GM12891 (cell line): ENCODE measurements at regions not wholly inside any gene's neighbourhood (a gene's known extent, or its start where the extent isn't known, plus 50 kb on each side); places are given as distances from the start of the nearest gene placed in this dataset.

ENCODE experiments used
- DNase-seq: peaks from one replicate; pipeline ENCODE4 v3.0.0; 2011; ENCODE audit warnings: low spot score; ENCODE audit not compliant: insufficient read length
- FAIRE-seq: peaks from 2 replicates; lab custom pipeline; 2011; peaks lifted over from hg19 to GRCh38; lab: Jason Lieb, UNC
- PAX5 ChIP-seq: IDR thresholded peaks from 2 replicates; pipeline ENCODE4 v1.6.1; 2011; ENCODE audit warnings: low read length, moderate library complexity, mild to moderate bottlenecking; ENCODE audit not compliant: insufficient read depth, severe bottlenecking
- POLR2A ChIP-seq: IDR thresholded peaks from 2 replicates; pipeline ENCODE4 v1.6.1; 2011; ENCODE audit warnings: low read depth, low read length, control low read depth
- POLR2AphosphoS5 ChIP-seq: IDR thresholded peaks from 2 replicates; pipeline ENCODE4 v1.6.1; 2011; ENCODE audit warnings: low read depth, low read length, control low read depth
- POU2F2 ChIP-seq: IDR thresholded peaks from 2 replicates; pipeline ENCODE4 v1.6.1; 2011; ENCODE audit warnings: low read depth, mild to moderate bottlenecking, control low read depth, low read length, moderate library complexity
- SPI1 ChIP-seq: IDR thresholded peaks from 2 replicates; pipeline ENCODE4 v1.6.1; 2011; ENCODE audit warnings: low read depth, low read length, control low read depth
- TAF1 ChIP-seq: IDR thresholded peaks from 2 replicates; pipeline ENCODE4 v1.6.1; 2011; ENCODE audit warnings: low read depth, low read length, control low read depth

DNA sequence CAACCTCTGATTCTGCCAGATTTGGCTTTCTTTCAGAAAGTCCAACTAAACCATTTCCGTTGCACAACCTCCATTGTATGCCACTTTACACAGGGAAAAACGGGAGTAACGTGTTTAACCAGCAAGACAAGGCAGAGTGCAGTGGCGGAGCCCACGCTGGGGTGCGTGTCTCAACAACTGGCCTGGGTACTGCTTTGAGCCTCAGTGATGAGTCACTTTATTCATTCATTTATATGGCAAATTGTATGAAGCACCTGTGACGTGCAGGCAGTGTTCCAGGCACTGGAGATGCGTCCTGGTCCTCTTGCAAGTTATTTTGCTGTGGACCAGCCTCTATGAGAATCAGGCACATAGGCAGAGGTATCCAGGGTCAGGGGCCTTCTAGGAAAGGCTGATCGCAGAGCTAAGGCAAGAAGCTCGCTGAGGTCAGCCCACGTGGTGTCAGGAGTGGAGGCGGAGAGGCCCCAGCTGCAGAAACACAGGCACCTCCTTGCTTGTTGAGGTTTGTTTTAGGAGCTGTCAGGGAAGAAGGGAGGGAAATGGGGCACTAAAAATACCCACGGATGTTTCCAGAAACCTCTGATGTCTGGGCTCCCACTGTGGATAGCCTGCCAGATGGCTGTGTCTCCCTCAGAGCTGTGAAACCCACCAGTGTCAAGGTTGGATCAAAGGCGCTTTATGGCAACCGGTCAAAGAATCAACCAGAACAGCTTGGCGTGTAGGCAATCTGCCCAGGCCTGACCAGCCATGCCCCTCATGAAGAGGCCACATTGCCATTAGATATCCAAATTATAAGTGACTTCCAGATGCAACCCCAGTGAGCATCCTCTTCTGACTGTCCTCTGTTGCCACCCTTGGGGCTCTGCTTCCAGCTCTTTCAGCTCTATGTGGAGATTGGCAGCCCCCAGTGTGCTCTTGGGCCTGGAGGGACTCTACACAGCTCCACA, 157.2 kb downstream of the CD83 start:
- TF ChIP-seq POLR2A: no peak
- TF ChIP-seq POU2F2: no peak
- no peak for TF ChIP-seq SPI1
- TF ChIP-seq POLR2AphosphoS5: no peak
- DNase-seq: no peak
- no peak for FAIRE-seq

DNA sequence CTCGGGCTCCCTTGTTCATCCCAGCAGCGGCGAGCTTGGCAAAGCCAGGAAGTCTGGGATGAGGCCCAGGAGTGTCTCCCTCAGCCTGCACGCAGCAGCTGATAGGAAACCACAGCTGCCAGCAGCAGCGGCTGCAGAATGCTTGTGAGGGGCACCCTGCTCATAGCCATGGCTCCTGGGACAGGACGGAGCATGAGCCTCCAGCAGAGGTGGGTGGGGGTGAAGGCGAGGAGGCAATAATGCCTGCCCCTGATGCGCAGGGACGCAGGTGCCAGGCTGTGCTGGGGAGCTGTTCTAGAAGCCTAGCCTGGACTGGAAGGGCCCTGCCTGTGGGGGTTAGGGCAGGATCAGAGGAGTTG, 157.9 kb downstream of the CD83 start:
- no peak for DNase-seq
- TF ChIP-seq PAX5 (no peak), POLR2A (no peak), POLR2AphosphoS5 (no peak)
- no peak for FAIRE-seq

DNA sequence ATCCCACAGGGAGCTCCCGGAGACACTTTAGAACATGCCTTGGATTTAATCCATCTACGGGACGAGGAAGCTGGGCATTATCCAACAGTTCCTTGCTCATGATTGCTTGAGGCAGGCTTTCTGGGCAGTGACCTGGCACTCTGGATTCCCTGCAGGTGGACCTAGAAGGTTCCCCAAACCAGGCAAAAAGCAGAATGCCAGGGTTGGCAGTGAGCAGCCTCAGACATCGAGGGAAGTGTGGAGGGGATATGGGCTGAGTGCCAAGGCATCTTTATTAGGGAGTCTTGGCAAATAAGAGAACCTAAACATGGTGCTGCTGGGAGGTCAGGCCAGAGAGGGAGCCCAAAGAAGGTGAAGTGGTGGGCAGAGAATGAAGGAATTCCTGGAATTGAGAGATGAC, 158.5 kb downstream of the CD83 start:
- FAIRE-seq (no peak), DNase-seq (no peak)
- no peak for TF ChIP-seq POLR2A
- TF ChIP-seq POU2F2: no peak
- no peak for TF ChIP-seq SPI1
- no peak for TF ChIP-seq PAX5
- no peak for TF ChIP-seq TAF1
- no peak for TF ChIP-seq POLR2AphosphoS5

DNA sequence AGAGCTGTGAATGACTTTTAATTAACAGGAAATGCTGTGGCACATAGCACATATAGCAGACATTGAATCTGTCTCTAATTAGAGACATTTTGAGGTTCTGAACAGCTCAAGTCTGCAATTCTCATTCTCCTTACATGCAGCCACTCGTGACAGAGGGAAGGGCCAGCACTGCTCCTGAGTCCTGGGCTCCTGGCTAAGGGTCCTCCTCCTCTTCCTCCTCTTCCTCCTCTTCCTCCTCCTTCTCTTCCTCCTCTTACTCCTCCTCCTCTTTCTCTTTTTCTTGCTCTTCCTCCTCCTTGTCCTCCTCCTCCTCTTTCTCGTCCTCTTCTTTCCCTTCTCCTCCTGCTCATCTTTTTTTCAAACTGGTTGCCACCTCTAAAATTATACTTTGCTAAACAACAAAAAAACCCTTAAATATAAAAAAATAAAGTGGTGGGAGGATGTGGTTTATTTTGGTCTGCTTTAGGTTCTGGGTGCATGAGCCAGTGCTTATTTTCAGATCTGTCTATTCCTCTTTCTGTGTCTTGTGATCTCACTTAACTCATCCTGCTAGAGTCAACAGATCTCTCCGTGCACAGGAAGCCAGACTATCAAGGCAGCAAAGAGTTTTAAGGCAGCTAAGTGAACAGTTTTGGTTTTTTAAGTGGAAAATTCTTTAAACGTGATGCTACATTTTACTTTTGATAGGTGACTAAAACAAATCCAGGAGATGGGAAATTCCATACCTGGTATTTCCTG, 159.3 kb downstream of the CD83 start:
- TF ChIP-seq SPI1: peak; percentile 77
- TF ChIP-seq PAX5: no peak
- DNase-seq: peak; percentile 37
- peak; percentile 89 for FAIRE-seq

DNA sequence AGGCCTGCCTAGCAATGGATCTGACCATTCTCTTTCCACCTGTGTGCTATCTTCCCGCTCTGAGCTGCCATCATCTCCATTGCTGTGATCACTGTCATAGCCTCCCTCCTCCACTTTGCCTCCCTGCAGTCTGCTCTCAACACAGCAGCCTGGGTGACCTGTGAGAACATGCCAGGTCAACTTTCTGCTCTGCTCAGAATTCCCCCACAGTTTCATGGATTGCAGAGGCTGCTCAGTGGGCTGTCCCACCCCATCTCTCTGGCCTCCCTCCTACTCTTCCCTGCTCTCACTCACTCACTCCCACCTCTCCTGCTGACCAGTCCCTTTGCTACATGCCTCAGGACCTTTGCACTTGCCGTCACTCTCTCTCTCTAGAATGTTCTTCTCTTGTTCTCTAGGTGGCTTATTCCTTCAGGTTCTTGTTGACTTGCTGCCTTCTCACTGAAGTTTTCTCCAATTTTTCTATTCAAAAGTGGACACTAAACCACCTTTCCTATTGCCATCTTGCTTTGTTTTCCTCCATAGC, 159.9 kb downstream of the CD83 start:
- TF ChIP-seq TAF1 (no peak; the same call in 1 of the 2 replicates), POLR2AphosphoS5 (no peak), SPI1 (no peak), POU2F2 (0 out of 2 replicates have a peak, but pooled peaks have one; percentile 33), PAX5 (no peak), POLR2A (no peak)
- no peak for FAIRE-seq

DNA sequence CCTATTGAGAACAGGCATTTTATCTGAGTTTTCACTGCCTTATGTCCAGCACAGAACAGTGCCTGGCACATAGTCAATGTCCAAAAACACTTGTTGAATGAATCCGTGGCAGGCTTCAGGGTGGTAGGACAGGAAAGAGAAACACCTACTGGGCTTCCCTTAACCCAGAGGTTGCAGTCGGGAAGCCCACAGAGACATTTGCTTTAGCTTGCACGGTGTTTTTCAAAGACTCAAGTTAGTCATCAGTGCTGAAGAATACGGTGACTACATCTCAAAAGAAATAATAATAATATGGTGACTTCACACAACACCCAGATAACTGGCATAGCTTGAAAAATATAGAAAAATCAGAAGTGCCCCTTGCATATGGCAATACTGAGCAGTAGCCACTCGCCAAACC, 160.4 kb downstream of the CD83 start:
- no peak for TF ChIP-seq SPI1
- TF ChIP-seq POLR2AphosphoS5: no peak
- TF ChIP-seq POU2F2: no peak
- TF ChIP-seq PAX5: no peak
- no peak for TF ChIP-seq POLR2A
- TF ChIP-seq TAF1: no peak
- no peak for FAIRE-seq

More for the DNA sequence above, 159.9 kb downstream of the CD83 start:
- no peak for DNase-seq

DNA sequence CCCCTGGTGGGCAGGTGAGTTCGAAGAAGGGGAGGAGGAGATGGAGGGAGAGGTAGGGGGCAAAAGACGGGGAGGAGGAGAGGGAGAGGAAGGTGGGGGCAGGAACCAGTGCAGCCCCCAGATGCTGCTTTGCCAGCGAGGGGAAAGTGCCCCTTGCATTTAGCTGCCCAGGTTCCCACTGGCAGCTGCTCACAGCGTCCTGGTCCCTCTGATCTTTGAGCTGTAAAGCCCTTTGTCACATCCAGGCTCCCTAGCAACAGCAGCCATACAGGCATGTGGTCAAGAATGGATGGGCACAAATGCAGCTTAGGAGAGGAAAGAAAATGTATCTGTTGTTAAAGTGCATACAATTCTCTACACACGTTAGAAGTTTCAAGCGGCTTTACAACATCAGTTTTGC, 160.9 kb downstream of the CD83 start:
- no peak for TF ChIP-seq POLR2A
- TF ChIP-seq PAX5: no peak
- no peak for TF ChIP-seq POLR2AphosphoS5
- no peak for TF ChIP-seq TAF1
- TF ChIP-seq SPI1: no peak
- TF ChIP-seq POU2F2: no peak
- DNase-seq (no peak), FAIRE-seq (no peak)

More for the DNA sequence above, 160.4 kb downstream of the CD83 start:
- DNase-seq: no peak

DNA sequence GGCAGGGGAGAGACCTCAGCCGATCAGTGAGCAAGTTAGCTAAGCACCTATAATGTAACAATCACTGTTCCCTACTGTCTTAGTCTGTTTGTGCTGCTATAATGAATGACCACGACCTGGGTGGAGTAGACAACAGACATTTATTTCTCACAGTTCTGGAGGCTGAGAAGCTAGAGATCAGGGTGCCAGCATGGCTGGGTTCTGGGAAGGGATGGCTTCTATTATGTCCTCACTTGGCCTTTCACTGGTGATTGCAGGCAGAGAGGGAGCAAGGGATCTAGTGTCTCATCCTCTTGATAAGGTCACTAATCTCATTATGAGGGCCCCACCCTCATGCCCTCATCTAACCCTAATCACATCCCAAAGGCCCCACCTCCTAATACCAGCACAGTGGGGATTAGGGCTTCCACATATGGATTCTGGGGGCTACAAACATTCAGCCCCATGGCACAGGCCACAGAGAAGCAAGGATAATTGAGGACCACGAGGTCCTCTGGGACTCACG, 162.5 kb downstream of the CD83 start:
- FAIRE-seq (no peak), DNase-seq (no peak)
- no peak for TF ChIP-seq PAX5
- TF ChIP-seq TAF1: no peak
- TF ChIP-seq SPI1: no peak
- no peak for TF ChIP-seq POLR2AphosphoS5
- TF ChIP-seq POU2F2: no peak
- no peak for TF ChIP-seq POLR2A

DNA sequence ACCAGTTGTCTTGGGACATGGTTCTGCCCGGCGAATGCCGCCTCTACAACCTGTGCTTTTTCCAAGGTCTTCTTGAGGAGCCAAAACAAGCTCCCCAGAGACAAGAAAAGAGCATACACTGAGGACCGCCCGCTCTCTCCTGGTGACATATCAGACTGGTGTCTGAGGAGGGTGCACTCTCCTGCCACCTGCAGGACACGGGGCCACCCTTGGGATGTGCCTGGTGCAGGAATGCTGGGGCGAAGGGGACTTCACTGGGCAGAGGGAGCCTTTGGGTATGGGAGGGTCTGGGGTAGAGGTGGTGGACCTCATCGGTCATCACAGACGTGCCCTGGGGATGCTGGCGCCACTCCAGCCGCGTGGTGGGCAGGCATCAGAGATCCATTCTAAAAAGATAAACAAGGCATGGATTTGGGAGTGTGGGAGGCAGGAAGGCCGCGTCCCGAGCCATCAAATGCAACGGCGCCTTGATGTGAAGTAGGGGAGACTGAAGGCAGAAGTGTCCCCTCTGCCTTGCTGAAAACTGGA, 163.3 kb downstream of the CD83 start:
- TF ChIP-seq SPI1 (no peak), POLR2AphosphoS5 (no peak), TAF1 (no peak), POLR2A (no peak), POU2F2 (no peak), PAX5 (no peak)
- no peak for DNase-seq
- no peak for FAIRE-seq
